Nephron progenitor cell (in vitro differentiated cells): ENCODE measurements at regions not wholly inside any gene's neighbourhood (a gene's known extent, or its start where the extent isn't known, plus 50 kb on each side); places are given as distances from the start of the nearest gene placed in this dataset.
A peak's percentile ranks its signal among the peaks of the same experiment; 100 is the strongest.

Experiments
- DNase-seq: peaks from one replicate; pipeline ENCODE4 v3.0.0; 2021
- H3K27ac Mint-ChIP-seq: 2 replicates; pipeline ENCODE4 v1.8.0; 2021; ENCODE audit warnings: mild to moderate bottlenecking, moderate library complexity, mixed read lengths
- H3K27me3 Mint-ChIP-seq: 2 replicates; pipeline ENCODE4 v1.8.0; 2021; ENCODE audit warnings: mild to moderate bottlenecking, low read depth, mixed read lengths; ENCODE audit not compliant: poor library complexity
- H3K36me3 Mint-ChIP-seq: 2 replicates; pipeline ENCODE4 v1.8.0; 2021; ENCODE audit warnings: low read depth, mixed read lengths
- H3K4me1 Mint-ChIP-seq: 2 replicates; pipeline ENCODE4 v1.8.0; 2021; ENCODE audit warnings: mixed read lengths
- H3K4me3 Mint-ChIP-seq: 2 replicates; pipeline ENCODE4 v1.8.0; 2021; ENCODE audit warnings: mild to moderate bottlenecking, moderate library complexity, mixed read lengths
- H3K9me3 Mint-ChIP-seq: 2 replicates; pipeline ENCODE4 v1.8.0; 2021; ENCODE audit warnings: mild to moderate bottlenecking, moderate library complexity, mixed read lengths
- CTCF ChIP-seq: fragments of 200-600 bp; sonication (generic); IDR thresholded peaks from 2 replicates; pipeline ENCODE4 v1.5.0; 2021; ENCODE audit warnings: antibody characterized with exemption

GRCh38 chr11:15451713-15452112 is 337.0 kb downstream of the INSC start:
- Mint-ChIP-seq H3K4me3 (no peak overlapping the region), H3K36me3 (no peaks in the 10 kb centered on the region), H3K4me1 (no peaks in the 10 kb centered on the region), H3K9me3 (peaks cover 12% of the 10 kb centered on the region), H3K27ac (no peak overlapping the region), H3K27me3 (peaks cover under 1% of the 10 kb centered on the region)
- no peak for DNase-seq
- TF ChIP-seq CTCF, result no peak

GRCh38 chr11:15453211-15453765 is 338.6 kb downstream of the INSC start:
- Mint-ChIP-seq H3K27me3 (no peaks in the 10 kb centered on the region), H3K9me3 (peaks cover 12% of the 10 kb centered on the region), H3K36me3 (no peaks in the 10 kb centered on the region), H3K4me1 (no peaks in the 10 kb centered on the region), H3K4me3 (no peak overlapping the region), H3K27ac (no peak overlapping the region)
- no peak for DNase-seq
- no peak for TF ChIP-seq CTCF

GRCh38 chr11:15468466-15468865 is 353.7 kb downstream of the INSC start:
- Mint-ChIP-seq H3K9me3 (no peaks in the 10 kb centered on the region), H3K4me3 (no peak overlapping the region), H3K36me3 (no peaks in the 10 kb centered on the region), H3K27me3 (peaks cover 20% of the 10 kb centered on the region), H3K4me1 (peaks cover 12% of the 10 kb centered on the region), H3K27ac (no peak overlapping the region)
- DNase-seq, result no peak
- no peak for TF ChIP-seq CTCF

- TF ChIP-seq CTCF, result no peak
- Mint-ChIP-seq H3K36me3 (no peaks in the 10 kb centered on the region), H3K4me1 (peaks cover 12% of the 10 kb centered on the region), H3K4me3 (no peak overlapping the region), H3K27me3 (peaks cover 20% of the 10 kb centered on the region), H3K9me3 (no peaks in the 10 kb centered on the region), H3K27ac (no peak overlapping the region)
- no peak for DNase-seq
Measured at GRCh38 chr11:15471048-15471894, 356.5 kb downstream of the INSC start.

- no peak for TF ChIP-seq CTCF
- peak overlapping the region; percentile 66 for H3K27ac Mint-ChIP-seq
- H3K9me3 Mint-ChIP-seq, result no peaks in the 10 kb centered on the region
- H3K4me3 Mint-ChIP-seq, result no peak overlapping the region
- peaks cover 20% of the 10 kb centered on the region for H3K27me3 Mint-ChIP-seq
- DNase-seq, result no peak
- peaks cover 17% of the 10 kb centered on the region for H3K4me1 Mint-ChIP-seq
- no peaks in the 10 kb centered on the region for H3K36me3 Mint-ChIP-seq
Measured at GRCh38 chr11:15471895-15472799, 357.4 kb downstream of the INSC start.
